Kidney tubule cell (primary cell): ENCODE measurements at regions not wholly inside any gene's neighbourhood (a gene's known extent, or its start where the extent isn't known, plus 50 kb on each side); places are given as distances from the start of the nearest gene placed in this dataset.
"Not testable (repeated sequence)": the region's sequence is repeated elsewhere in the genome, so short reads cannot be mapped to it uniquely, and the experiment has no call there.

Source experiments
- DNase-seq: peaks from one replicate; pipeline ENCODE4 v3.0.0-alpha.2; 2018; ENCODE audit warnings: low spot score

- DNase-seq: not testable (repeated sequence)
Observed at GRCh38 chr9:22225856-22226255, 216.8 kb upstream of the CDKN2B start.

DNA sequence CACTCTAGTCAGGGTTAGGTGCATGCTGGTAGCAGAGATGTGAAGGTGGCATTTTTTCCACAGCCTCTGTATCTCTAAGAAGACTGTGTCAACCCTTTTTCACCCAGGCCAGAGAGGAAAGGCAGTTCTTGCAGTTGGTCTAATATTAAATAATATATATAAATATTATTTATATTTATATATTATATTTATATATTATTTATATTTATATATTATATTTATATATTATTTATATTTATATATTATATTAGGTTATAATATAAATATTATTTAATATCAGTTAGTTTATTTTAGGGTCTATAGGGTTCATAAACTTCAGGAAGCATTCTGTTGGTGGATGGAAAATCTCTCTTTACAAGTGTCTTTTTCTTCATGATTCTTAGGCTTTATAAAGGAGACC is 218.6 kb upstream of the DMRTA1 start:
- DNase-seq: no peak

- no peak for DNase-seq
Observed at GRCh38 chr9:22228542-22228941, 218.1 kb upstream of the DMRTA1 start.

- no peak for DNase-seq
Observed at GRCh38 chr9:22229069-22229468, 217.6 kb upstream of the DMRTA1 start.

- DNase-seq: not testable (repeated sequence)
Observed at GRCh38 chr9:22231309-22231708, 215.3 kb upstream of the DMRTA1 start.

DNA sequence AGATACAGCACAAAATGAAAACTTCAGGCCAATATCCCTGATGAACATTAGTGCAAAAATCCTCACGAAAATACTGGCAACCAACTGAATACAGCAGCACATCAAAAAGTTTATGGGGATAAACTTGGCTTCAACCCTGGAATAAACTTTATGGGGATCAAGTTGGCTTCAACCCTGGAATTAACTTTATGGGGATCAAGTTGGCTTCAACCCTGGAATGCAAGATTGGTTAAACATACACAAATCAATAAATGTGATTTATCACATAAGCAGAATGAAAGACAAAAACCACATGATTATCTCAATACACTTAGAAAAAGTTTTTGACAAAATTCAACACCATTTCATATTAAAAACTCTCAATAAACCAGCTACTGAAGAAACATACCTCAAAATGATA is 213.7 kb upstream of the DMRTA1 start:
- no peak for DNase-seq

GRCh38 chr9:22237497-22238363 is 208.9 kb upstream of the DMRTA1 start:
- peak; percentile 92 for DNase-seq

DNA sequence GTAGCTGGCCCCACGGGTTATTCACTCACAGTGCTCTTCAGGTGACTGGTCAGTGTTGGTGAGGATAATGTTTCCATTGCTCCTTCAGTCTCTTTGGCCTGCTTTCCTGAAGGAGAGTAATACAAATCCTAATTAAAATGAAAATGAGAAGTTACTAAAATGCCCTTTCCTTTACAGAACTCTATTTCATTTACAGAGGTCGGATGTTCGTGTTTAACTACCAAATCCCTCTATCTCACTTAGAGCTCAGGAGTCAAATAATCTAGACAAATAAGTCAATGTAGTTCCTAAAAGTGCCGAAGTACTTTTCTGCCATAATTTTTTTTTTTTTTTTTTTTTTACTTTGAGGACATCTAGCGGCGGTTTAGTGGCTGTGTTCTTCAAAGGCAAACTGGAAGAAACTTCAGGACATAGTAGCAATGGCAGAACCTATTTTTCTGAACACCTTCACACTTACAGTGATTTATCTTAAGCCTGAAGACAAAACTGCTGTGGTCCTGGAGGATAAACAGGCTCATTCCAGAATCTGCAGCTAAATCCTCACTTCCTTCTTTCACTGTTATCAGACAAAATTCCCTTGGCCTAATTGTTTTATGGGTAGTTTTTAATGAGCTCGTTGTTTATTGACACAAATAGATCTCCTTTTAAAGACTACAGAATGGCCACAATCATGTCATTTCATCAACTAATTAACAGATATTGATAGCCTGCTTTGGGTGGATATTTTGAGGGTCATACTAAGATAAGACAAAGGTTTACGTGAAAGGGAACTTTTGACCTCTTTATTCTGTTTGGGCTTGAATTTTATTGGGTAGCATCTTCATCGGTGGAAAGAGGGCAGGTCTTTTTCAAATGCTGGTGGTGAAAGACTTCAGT is 207.6 kb upstream of the DMRTA1 start:
- DNase-seq: peak; percentile 84

DNA sequence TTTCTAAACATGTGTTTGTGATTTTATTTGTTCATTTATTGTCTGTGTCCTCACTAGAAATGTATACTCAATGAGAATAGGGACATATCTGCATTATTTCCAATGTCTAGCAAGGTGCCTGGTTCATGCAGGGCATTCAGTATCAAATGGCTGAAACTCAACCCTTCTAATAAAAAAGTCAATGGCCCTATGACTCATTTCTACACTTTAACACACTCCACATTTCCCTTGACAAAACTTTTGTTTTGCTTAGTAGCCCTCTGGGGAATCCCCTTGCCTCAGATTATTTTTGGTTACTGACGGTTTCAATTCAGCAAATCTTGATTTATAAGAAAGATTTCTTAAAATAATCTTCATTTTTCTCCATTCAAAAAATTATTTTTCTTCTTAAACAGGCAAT is 206.0 kb upstream of the DMRTA1 start:
- peak; percentile 72 for DNase-seq

DNA sequence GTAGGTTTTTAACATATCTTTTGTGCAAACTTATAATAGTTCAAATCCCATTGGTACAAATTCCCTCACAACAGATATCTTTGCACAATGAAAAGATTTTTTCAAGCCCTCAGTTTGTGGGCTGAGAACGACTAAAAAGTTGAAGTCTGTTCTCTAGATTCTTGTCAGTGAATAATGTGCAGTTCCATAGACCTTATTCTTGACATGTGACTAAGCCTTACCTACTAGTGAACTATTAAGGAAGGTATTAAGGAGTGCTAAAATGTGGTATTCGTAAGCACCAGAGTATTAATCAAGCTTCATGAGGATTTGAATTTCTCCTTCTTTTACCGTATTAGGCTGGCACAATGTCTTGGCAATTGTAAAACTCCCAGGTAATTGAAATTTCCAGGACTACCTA is 205.6 kb upstream of the DMRTA1 start:
- peak; percentile 48 for DNase-seq

DNA sequence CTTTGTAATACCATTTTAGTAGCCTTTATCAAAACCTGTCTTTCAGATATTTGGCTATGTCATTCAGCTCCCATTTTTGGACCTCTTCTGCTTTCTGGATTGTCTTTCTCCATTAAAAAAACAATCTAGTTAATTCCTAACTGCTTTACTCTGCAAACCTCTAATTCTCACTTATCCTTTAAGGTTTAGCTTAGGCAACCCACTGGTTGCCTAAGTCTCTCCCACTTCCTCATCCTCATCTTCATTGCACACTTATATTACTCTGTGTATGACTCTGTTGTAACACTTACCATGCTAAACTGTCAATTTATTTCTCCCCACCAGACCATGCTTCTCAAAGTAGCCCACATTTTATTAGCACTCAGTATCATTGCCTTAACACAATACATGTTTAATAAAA is 205.0 kb upstream of the DMRTA1 start:
- DNase-seq: no peak

- peak; percentile 67 for DNase-seq
Observed at GRCh38 chr9:22244139-22245011, 202.2 kb upstream of the DMRTA1 start.

GRCh38 chr9:22255337-22255736 is 191.3 kb upstream of the DMRTA1 start:
- no peak for DNase-seq

DNA sequence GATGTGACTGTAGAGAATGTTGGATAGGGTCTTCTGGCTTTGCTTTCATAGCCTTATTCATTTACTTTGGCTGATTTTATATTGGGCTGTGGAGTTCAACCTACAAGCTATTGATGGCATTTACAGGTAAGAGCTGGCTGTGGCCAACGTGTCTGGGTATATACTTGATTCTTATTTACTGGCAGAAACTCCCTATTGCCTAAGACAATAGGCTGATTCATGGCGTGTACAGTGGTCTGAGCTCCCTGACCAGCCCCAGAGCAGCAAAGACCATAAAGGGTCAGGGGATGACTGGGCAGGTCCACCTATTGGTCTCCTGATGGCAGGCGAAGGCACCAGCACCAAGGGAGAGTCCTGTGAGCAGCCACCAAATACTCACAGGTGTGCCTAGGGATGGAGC is 190.2 kb upstream of the DMRTA1 start:
- no peak for DNase-seq

- DNase-seq: no peak
Observed at GRCh38 chr9:22257026-22257816, 189.4 kb upstream of the DMRTA1 start.

DNA sequence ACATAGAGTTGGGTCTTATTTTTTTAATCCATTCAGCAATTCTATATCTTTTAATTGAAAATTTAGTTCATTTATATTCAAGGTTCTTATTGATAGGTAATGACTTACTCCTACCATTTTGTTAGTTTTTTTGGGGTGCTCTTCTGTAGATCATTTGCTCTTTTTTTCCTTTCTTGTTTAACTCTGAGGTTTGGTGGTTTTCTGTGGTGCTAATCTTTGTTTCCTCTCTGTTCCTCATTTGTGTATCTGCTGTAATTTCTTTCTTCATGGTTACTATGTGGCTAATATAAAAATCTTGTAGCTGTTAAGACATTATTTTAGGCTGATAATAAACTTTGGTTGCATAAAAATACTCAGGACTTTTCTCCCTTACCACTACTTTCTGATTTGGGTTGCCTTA is 181.6 kb upstream of the DMRTA1 start:
- no peak for DNase-seq

- no peak for DNase-seq
Observed at GRCh38 chr9:22265534-22265933, 181.1 kb upstream of the DMRTA1 start.

DNA sequence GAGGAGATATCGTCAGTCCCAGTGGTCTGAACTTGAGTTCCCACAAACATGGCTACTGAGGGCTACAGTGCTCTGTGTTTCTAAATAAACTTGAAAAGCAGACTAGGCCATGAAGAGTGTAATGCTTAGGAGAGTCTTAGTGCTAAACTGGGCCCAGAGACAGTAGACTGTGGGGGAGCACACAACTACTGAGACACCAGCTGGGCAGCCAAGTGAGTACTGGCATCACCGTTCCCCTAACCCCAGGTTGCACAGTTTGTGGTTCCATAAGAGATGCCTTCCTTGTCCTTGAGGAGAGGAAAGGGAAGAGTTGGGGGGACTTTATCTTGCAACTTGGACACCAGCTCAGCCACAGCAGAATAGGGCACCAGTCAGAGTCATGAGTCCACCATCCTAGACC is 172.1 kb upstream of the DMRTA1 start:
- no peak for DNase-seq

GRCh38 chr9:22278426-22278825 is 168.2 kb upstream of the DMRTA1 start:
- DNase-seq: no peak

- peak; percentile 64 for DNase-seq
Observed at GRCh38 chr9:22279636-22280035, 167.0 kb upstream of the DMRTA1 start.

DNA sequence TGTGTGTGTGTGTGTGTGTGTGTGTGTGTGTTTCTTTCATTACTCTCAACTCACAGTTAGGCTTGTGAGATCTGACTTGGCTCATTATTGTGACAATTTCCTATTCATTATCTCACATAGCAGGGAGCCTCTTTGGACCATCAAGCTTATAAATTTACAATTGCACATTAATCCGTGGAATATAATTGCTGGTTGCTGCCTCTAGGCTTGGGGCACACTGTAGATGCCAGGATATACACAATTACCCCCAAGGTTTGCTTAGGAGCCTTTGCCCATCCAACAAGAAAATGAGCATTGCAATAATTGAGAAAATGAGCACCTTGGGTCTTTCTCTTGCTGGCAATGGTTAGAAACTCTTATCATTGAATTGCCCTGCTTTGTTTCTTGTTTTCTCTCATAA is 161.6 kb upstream of the DMRTA1 start:
- DNase-seq: no peak
